DND-41 (cell line): ENCODE measurements at regions not wholly inside any gene's neighbourhood (a gene's known extent, or its start where the extent isn't known, plus 50 kb on each side); places are given as distances from the start of the nearest gene placed in this dataset.

Experiments
- ATAC-seq: fragments of 200-7000 bp; cut with Tn5 transposase; 3 replicates; pipeline ENCODE4 v1.9.1; 2021; ENCODE audit warnings: low read depth; ENCODE audit not compliant: insufficient read depth
- DNase-seq: peaks from one replicate; pipeline ENCODE4 v3.0.0-alpha.2; 2020
- H2AFZ ChIP-seq: 2 replicates; pipeline ENCODE4 v1.6.0; 2012; ENCODE audit warnings: low read depth, low read length
- H3K27ac ChIP-seq: 2 replicates; pipeline ENCODE4 v1.5.1; 2012; ENCODE audit warnings: low read length, inconsistent platforms
- H3K27me3 ChIP-seq: fragments of 200-600 bp; sonication (generic); 2 replicates; pipeline ENCODE4 v1.6.0; 2012; ENCODE audit warnings: low read length, mild to moderate bottlenecking, inconsistent platforms; ENCODE audit not compliant: insufficient read depth, poor library complexity
- H3K36me3 ChIP-seq: 2 replicates; pipeline ENCODE4 v1.5.1; 2012; ENCODE audit warnings: low read length, inconsistent platforms; ENCODE audit not compliant: insufficient read depth
- H3K4me1 ChIP-seq: 2 replicates; pipeline ENCODE4 v1.5.1; 2012; ENCODE audit warnings: mild to moderate bottlenecking, low read length; ENCODE audit not compliant: insufficient read depth
- H3K4me2 ChIP-seq: 2 replicates; pipeline ENCODE4 v1.6.0; 2012; ENCODE audit warnings: mild to moderate bottlenecking, moderate library complexity, low read length, inconsistent platforms; ENCODE audit not compliant: insufficient read depth
- H3K4me3 ChIP-seq, 2 experiments: fragments of 200-600 bp in 1 of 2; shearing (Covaris generic) in 1 of 2; 2 replicates each; pipeline ENCODE4 v1.5.1; 2012 to 2016; ENCODE audit warnings: inconsistent platforms in 2 of 2, low read length in 2 of 2, mild to moderate bottlenecking in 2 of 2, low read depth in 1 of 2, moderate library complexity in 1 of 2
- H3K79me2 ChIP-seq: 2 replicates; pipeline ENCODE4 v1.6.0; 2012; ENCODE audit warnings: low read length, inconsistent platforms; ENCODE audit not compliant: insufficient read depth
- H3K9ac ChIP-seq: 2 replicates; pipeline ENCODE4 v1.6.0; 2012; ENCODE audit warnings: low read depth, mild to moderate bottlenecking, inconsistent platforms, low read length, moderate library complexity
- H3K9me3 ChIP-seq: 2 replicates; pipeline ENCODE4 v1.5.1; 2012; ENCODE audit warnings: low read length, moderate library complexity, mild to moderate bottlenecking, inconsistent platforms; ENCODE audit not compliant: insufficient read depth, severe bottlenecking
- H4K20me1 ChIP-seq: 2 replicates; pipeline ENCODE4 v1.6.0; 2012; ENCODE audit warnings: low read length; ENCODE audit not compliant: insufficient read depth
- CTCF ChIP-seq: IDR thresholded peaks from 2 replicates; pipeline ENCODE4 v1.5.1; 2012; ENCODE audit warnings: borderline replicate concordance, low read length, moderate library complexity, mild to moderate bottlenecking; ENCODE audit not compliant: poor library complexity, severe bottlenecking; ENCODE audit errors: extremely low read depth
- EZH2 ChIP-seq: IDR thresholded peaks from 3 replicates; pipeline ENCODE4 v1.6.1; 2012; ENCODE audit warnings: borderline replicate concordance, low read depth, mild to moderate bottlenecking, moderate library complexity, low read length, inconsistent platforms; ENCODE audit not compliant: severe bottlenecking

GRCh38 chr6:80541886-80542285 lies 435.4 kb downstream of the BCKDHB start:
- no peaks in the 10 kb centered on the region for H3K79me2 ChIP-seq
- H3K9ac ChIP-seq = no peak overlapping the region
- H2AFZ ChIP-seq = no peak overlapping the region

GRCh38 chr6:80541181-80541580 lies 434.7 kb downstream of the BCKDHB start:
- H2AFZ ChIP-seq = no peak overlapping the region
- H3K4me2 ChIP-seq = no peak overlapping the region
- H3K9me3 ChIP-seq = no peaks in the 10 kb centered on the region
- no peaks in the 10 kb centered on the region for H3K4me1 ChIP-seq
- no peak overlapping the region for H3K9ac ChIP-seq
- H3K27ac ChIP-seq = no peak overlapping the region
- no peak for DNase-seq
- no peaks in the 10 kb centered on the region for H4K20me1 ChIP-seq
- no peak for ATAC-seq
- H3K36me3 ChIP-seq = no peaks in the 10 kb centered on the region
- no peaks in the 10 kb centered on the region for H3K79me2 ChIP-seq
- no peak overlapping the region for H3K4me3 ChIP-seq
- TF ChIP-seq CTCF (no peak), EZH2 (no peak)
- no peaks in the 10 kb centered on the region for H3K27me3 ChIP-seq

More at GRCh38 chr6:80541886-80542285, 435.4 kb downstream of the BCKDHB start:
- Histone ChIP-seq H3K4me2 (no peak overlapping the region), H4K20me1 (no peaks in the 10 kb centered on the region), H3K9me3 (no peaks in the 10 kb centered on the region), H3K36me3 (no peaks in the 10 kb centered on the region), H3K4me3 (no peak overlapping the region), H3K27ac (no peak overlapping the region), H3K27me3 (no peaks in the 10 kb centered on the region), H3K4me1 (no peaks in the 10 kb centered on the region)
- ATAC-seq = no peak
- DNase-seq = no peak
- TF ChIP-seq EZH2 (no peak), CTCF (no peak)

GRCh38 chr6:80540700-80541099 lies 434.2 kb downstream of the BCKDHB start:
- no peak for TF ChIP-seq EZH2
- no peak for TF ChIP-seq CTCF
- H3K27ac ChIP-seq = no peak overlapping the region
- H3K79me2 ChIP-seq = no peaks in the 10 kb centered on the region
- no peaks in the 10 kb centered on the region for H4K20me1 ChIP-seq
- no peaks in the 10 kb centered on the region for H3K4me1 ChIP-seq
- H3K4me2 ChIP-seq = no peak overlapping the region
- H2AFZ ChIP-seq = no peak overlapping the region
- no peak overlapping the region for H3K9ac ChIP-seq
- H3K4me3 ChIP-seq = no peak overlapping the region
- H3K27me3 ChIP-seq = no peaks in the 10 kb centered on the region
- H3K36me3 ChIP-seq = no peaks in the 10 kb centered on the region
- DNase-seq (no peak), ATAC-seq (no peak)
- H3K9me3 ChIP-seq = no peaks in the 10 kb centered on the region
